ENCODE measurements at regions not wholly inside any gene's neighbourhood (a gene's known extent, or its start where the extent isn't known, plus 50 kb on each side); places are given as distances from the start of the nearest gene placed in this dataset.

DNA sequence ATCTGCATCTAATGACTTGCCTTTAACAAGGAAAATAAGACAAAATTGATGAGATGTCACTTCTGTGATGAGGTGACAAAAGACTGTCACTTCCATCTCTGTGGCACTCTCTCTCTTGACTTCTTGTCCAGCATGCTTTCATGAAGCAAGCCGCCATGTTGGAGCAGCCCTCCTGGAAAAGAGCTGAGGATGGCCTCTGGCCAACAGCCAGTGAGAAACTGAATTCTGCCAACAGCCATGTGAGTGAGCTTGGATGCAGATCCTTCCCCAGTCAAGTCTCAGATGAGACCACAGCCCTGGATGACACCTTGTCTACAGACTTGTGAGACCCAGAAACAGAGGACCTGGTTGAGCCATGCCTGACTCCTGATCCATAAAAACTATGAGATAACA is 412.6 kb upstream of the SHH start:
- TF ChIP-seq CTCF (IDR thresholded peaks at IDR 0.05), result no peak
- TF ChIP-seq POLR2A (IDR thresholded peaks at IDR 0.05), result no peak
- TF ChIP-seq EP300 (IDR thresholded peaks at IDR 0.05), result no peak
- Histone ChIP-seq H3K27me3 (no peaks in the 10 kb centered on the region), H3K9me3 (no peaks in the 10 kb centered on the region), H3K4me3 (no peak overlapping the region), H3K4me1 (ENCODE audit: insufficient read depth) (no peaks in the 10 kb centered on the region), H3K36me3 (no peaks in the 10 kb centered on the region), H3K27ac (no peak overlapping the region)
- intact Hi-C loops (cut with DNase I), result no loop called here
- no peak for DNase-seq
- WGBS, 3 donors, result 89 to 93% (median 91%) methylated on average over 1 of the region's 1 CpG

GRCh38 chr7:156223935-156224832 is 411.9 kb upstream of the SHH start:
- intact Hi-C loops (cut with DNase I), result no loop called here
- 64 to 68% (median 65%) methylated on average over 10 of the region's 10 CpGs for whole genome bisulfite sequencing, 3 donors
- no peak overlapping the region for H3K4me3 ChIP-seq
- no peaks in the 10 kb centered on the region for H3K27me3 ChIP-seq
- no peaks in the 10 kb centered on the region for H3K9me3 ChIP-seq
- no peaks in the 10 kb centered on the region for H3K36me3 ChIP-seq
- H3K4me1 ChIP-seq (ENCODE audit: insufficient read depth), result no peaks in the 10 kb centered on the region
- no peak for DNase-seq
- H3K27ac ChIP-seq, result no peak overlapping the region
- TF ChIP-seq POLR2A (IDR thresholded peaks at IDR 0.05) (no peak), CTCF (IDR thresholded peaks at IDR 0.05) (no peak), EP300 (IDR thresholded peaks at IDR 0.05) (no peak)

- Histone ChIP-seq H3K4me3 (no peak overlapping the region), H3K27ac (no peak overlapping the region), H3K36me3 (no peaks in the 10 kb centered on the region), H3K9me3 (no peaks in the 10 kb centered on the region), H3K27me3 (no peaks in the 10 kb centered on the region), H3K4me1 (ENCODE audit: insufficient read depth) (no peaks in the 10 kb centered on the region)
- intact Hi-C loops (cut with DNase I), result no loop called here
- DNase-seq, result no peak
- 59 to 66% (median 65%) methylated on average over 7 of the region's 7 CpGs for WGBS, 3 donors
- no peak for TF ChIP-seq POLR2A (IDR thresholded peaks at IDR 0.05)
- TF ChIP-seq EP300 (IDR thresholded peaks at IDR 0.05), result no peak
- TF ChIP-seq CTCF (IDR thresholded peaks at IDR 0.05), result no peak
These were observed 410.3 kb upstream of the SHH start for GRCh38 chr7:156222611-156223010.

- Histone ChIP-seq H3K4me3 (no peak overlapping the region), H3K9me3 (no peaks in the 10 kb centered on the region), H3K4me1 (ENCODE audit: insufficient read depth) (no peaks in the 10 kb centered on the region), H3K36me3 (no peaks in the 10 kb centered on the region), H3K27ac (no peak overlapping the region), H3K27me3 (no peaks in the 10 kb centered on the region)
- DNase-seq, result no peak
- intact Hi-C loops (cut with DNase I), result no loop called here
- no peak for TF ChIP-seq EP300 (IDR thresholded peaks at IDR 0.05)
- no peak for TF ChIP-seq CTCF (IDR thresholded peaks at IDR 0.05)
- no peak for TF ChIP-seq POLR2A (IDR thresholded peaks at IDR 0.05)
- 84 to 89% (median 88%) methylated on average over 4 of the region's 4 CpGs for WGBS, 3 donors
These were observed 409.9 kb upstream of the SHH start for GRCh38 chr7:156222151-156222550.

All from ovary (tissue), 7 donors.